DMS53 (cell line): ENCODE measurements at regions not wholly inside any gene's neighbourhood (a gene's known extent, or its start where the extent isn't known, plus 50 kb on each side); places are given as distances from the start of the nearest gene placed in this dataset.
"Not testable (repeated sequence)": the region's sequence is repeated elsewhere in the genome, so short reads cannot be mapped to it uniquely, and the experiment has no call there.

Source experiments
- DNase-seq: peaks from one replicate; lab custom pipeline; 2025; lab: John Stamatoyannopoulos, UW

DNA sequence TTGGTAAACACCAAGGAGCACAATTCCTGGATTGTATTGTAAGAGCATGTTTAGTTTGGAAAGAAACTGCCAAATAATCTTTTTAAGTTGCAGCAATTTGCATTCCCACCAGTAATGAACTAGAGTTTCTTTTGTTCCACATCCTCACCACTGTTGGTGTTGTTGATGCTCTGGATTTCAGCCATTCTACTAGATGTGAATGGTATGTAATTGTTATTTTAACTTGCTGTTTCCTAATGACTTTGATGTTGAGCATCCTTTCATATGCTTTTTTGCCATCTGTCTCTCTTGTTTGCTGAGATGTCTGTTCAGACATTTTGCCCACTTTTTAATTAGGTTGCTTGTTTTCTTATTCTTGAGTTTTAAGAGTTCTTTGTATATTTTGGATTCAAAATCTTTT, 1654.1 kb downstream of the GRIK2 start:
- no peak for DNase-seq

DNA sequence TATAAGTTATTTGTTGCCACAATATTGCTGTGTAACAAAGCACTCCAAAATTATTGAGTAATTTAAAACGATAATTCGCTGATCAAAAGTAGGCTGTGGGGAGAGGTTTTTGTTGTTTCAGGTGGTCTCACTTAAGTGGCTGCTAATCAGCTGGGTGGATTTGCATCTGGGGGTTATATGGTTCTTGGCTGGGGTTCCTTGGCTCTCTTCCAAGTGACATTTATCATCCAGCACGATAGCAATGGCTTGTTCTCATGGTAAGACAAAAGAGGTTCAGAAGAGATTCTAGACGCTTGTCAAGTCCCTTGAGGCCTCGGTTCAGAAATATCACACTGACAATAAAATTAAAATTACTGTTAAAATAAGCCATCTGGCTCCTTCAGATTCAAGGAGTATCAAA, 1648.8 kb downstream of the GRIK2 start:
- DNase-seq = no peak

DNA sequence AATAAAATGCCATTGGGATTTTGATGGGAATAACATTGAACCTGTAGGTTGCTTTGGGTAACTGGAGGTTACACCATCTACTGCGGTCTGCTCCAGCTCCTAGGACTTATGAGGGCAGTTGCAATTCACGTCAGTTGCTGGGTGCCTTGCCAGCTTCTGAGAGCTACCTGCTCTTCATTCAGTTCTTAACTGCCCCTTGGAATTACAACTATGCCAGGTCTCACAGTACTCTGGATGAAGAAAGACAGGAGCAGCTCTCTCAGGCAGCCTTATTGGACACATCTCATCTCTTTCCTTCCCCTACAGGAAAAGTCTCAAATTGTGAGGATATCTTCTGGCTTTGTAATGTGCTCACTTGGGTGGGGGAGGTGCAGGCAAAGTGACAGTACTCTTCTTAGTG, 1643.3 kb downstream of the GRIK2 start:
- DNase-seq = no peak

DNA sequence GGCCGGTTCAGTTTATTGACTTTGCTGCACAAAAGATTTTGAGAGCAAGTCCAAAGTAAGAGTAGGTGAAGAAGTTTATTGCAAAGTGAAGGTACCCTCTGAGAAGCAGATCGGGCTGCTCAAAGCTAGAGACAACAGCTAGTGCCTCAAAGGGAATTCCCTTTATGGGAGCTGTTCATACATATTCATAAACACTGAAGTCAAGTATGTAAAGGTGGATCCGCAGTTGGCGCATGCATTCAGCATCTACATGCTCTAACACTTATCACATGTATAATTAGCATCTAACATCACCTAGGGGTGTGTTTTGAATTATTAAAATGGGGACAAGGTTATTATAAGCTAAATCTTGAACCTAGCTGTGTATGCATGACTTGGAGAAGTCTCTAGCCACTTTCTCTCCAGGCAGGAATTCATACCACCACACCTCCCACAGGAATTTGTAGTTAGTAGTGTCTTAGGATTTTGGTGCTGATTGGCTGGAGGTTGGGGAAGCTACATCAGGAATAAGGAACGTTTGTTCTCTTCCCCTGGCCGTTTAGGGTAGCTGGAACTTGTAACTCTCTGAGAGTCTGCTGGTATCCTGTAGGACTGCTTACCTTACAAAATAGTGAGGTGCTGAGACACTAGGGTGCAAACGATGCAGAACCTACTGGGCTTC, 1633.9 kb downstream of the GRIK2 start:
- DNase-seq = no peak

DNA sequence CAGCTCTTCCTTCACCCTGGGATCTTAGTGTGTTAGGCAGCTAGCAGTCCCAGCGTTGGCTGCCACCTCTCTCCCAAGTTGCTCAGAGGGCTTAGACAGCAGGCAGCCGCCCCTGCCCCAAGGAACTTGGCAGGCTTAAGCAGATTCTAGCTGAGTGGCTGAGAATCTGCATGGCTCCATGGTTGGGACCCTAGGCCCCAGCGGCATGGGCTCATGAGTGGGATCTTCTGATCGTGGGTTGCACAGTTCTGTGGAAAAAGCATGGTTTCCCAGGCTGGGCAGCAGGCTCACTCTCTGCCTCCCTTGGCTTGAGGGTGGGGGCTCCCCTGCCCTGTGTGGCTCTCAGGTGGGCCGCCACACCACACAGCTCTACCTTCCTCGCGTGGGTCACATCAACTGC, 1624.9 kb downstream of the GRIK2 start:
- DNase-seq = no peak

DNA sequence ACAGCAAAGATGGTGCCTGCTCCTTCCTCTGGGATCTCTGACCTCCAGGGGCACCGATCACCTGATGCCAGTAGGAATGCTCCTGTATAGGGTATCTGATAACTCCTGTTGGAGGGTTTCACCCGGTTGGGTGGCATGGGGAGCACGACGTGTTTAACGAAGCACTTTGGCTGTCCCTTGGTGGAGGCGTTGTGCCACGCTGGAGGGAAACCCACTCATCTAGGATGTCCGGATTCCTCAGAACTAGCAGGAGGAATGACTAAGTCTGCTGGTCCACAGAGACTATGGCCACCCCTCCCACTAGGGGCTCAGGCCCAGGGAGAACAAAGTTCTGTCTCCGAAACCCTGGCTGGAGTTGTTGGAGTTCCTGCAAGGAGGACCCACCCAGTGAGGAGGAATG, 1624.4 kb downstream of the GRIK2 start:
- DNase-seq = no peak

DNA sequence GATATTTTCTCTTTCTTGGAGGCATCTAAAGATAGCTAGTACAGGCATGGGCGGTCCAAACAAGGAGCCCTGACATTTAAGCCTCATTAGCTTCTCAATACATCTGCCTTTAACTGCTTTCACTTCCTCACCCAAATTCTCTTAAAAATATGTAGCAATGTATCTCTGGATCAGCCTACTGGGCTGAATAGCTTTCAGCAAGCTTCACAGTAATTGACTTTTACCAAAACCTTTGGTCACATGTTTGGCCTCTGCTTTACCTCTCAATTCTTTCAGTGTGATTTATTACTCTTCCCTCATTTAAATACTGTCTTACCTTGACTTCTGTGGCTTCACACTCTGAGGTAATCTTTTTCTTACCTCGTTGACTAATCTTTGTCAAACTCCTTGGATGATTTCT, 1618.1 kb downstream of the GRIK2 start:
- no peak for DNase-seq

DNA sequence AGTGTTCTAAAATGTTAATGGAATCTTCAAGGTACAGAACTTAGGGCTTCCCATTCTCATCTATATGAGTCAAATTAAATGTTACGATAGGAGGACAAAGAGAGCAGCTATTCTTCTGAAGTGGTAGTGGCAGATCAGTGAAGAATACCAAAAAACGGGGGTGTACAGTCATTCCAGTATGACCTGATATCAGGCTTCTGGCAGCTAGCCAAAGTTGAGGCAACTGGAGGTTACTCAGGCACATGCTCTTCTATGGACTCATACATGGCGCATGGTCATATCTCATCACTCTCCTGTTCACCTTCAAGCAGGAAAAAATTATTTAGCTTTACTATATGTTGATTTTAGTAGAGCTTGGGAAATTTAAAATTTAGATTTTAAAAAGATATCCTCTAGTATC, 1608.8 kb downstream of the GRIK2 start:
- peak; percentile 2 for DNase-seq

DNA sequence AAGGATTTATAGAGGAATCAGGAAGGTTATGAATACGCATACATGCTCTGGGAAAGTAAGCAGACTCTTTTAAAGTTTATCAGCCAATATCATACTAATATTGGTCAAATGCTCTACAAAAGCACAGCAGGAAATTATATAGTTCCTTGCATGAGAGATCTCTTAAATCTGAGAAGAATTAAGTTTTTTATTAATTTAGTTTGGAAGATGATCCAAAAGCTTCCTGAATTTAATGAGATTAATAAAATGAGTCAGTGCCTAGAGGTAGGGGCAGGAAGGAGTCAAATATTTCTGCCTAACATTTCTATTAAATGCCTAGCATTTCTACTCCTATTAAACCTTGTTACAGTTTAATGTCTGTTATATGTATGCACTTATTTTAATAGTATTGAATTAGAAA, 1608.2 kb downstream of the GRIK2 start:
- no peak for DNase-seq

DNA sequence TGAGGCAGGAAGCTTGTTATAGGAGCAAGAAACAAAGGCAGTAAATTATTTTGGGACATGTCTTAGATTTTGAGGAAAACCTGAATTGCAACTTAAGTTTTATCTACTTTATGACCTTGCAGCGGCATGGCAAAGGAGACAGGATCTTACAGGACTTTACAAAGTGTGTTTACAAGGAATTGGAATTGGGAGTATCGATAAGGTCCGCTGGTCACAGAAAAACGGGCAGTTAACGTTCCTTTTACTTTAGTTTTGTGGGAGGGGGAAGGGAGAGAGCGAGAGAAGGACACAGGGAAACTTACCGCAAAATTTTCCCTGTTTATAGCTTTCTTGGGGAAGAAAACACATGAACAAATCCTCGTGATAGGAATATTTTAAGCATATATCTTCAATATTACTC, 1607.2 kb downstream of the GRIK2 start:
- no peak for DNase-seq

DNA sequence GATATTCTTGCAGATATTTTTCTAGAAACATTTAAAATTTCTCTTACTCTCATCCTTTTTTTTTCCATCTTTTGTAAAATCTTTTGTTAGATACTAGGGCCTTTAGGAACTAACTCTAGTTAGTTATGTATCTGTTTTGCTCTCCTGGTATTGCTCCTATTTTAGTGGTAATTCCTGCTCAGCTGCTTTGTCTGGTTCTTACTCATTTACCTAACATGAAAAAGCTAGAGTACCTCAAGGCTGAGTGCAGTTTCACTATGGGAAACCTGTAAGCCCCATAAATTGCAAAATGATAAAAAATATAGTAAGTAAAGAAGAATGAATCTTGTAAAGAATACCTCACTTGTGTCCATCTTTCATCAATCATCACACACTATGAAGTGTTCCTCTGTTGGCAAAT, 1602.0 kb downstream of the GRIK2 start:
- DNase-seq = no peak

DNA sequence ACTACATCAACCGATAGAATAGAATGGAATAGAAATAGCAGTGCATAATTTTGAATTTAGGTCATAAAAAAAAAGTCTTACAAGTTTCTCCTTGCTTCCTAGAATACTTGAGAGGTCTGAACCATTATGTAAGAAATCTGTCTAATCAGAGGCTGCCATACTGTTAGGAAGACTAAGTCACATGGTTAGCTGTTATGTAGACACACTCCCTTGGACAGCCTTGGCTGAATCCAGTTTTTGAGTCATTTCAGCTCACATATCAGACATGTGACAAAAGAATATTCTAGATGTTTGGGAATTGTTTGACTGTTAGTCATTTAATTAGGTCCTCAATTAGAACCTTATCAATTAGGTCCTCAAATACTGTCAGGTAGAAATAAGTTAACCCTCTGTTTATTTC, 1601.4 kb downstream of the GRIK2 start:
- no peak for DNase-seq

DNA sequence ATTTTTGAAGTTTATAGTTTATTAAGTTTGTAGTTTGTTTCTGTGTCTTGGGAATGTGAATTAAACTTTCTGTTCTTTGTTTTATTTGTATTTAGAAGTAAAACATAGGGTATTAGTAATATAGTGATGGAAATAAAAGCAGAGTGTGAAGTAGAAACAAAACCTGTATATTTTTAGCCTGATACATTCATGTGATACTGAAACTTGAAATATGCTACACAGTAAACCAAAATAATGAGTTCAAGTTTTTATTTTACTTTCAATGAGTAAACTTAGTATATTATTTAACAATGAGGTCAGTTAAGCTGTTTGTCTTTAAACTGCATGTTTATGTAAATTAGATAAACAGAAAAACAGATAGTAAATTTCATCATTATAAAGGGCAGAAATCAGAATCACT, 1592.6 kb downstream of the GRIK2 start:
- DNase-seq = no peak

DNA sequence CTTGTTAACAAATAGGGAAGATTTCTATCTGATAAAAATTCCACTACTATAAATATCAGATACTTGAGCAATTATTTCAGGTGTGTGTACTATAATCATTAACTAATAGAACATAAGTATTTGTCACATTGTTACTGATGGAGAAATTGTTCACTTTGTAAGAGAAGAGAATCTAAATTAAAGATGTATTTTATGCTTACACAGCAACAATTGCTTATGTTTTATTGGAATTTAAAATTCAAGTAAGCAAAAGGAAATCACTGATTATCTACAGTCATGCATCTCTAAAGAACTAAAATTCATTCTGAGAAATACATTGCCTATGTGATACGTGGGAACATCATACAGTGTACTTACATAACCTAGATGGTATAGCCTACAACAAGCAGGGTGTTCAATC, 1590.8 kb downstream of the GRIK2 start:
- no peak for DNase-seq

DNA sequence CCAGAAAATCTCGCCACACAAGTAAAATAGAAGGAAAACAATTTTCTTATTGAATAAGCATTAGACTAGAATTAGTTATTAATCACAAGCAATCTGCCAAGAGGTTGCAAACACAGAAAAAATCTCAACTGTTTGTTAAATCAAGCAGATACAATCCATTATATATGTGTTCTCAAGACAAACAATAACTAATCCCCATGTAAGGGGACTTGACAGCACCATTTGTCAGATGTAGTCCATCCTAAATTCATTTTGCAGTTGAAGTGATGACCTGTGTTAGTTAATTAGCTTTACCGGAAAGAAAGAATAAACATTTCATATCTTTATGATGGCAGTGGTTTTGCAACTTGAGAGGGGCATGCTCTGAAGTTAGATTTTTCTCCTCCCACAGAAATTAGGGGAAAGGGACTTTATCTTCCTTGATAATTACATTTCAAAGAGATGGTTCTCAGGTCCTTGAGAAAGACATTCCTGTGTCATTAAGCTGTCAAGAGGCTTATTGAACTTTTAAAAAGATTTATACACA, 1588.0 kb downstream of the GRIK2 start:
- DNase-seq = no peak

DNA sequence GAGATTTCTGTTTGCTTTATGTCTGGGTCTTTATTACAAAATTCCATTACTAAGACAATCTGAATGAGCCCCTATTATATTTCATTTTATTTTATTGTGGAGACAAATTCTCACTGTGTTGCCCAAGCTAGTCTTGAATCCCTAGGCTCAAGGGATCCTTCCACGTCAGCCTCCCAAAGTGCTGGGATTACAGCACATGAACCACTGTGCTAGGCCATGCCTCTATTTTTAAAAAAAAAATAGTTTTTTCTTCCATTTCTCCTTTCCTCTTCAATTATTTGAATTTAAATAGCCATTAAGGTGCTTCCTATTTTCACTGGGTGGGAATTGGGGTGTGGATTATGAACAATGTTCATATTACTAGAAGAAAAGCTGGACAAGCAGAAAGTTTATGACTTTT, 1587.4 kb downstream of the GRIK2 start:
- DNase-seq = no peak

DNA sequence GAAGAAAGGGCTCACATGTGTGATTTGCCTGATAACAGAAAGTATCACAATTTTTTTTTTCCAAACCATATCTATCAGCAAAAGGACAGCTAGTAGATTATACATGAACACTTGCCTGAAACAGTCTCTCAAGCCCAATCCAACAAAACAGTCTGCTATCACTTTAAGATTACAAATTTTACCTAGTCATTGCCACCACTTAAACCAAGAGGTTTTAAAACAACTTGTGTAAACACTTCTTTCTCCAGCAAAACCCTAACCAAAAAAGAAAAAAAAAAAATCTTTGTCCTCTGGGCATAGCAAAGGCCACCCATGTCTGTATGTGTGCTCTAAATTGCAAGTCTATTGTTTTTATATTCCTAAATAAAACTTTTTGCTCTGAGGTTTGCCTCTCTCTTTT, 1568.4 kb downstream of the GRIK2 start:
- DNase-seq = peak; percentile 16

DNA sequence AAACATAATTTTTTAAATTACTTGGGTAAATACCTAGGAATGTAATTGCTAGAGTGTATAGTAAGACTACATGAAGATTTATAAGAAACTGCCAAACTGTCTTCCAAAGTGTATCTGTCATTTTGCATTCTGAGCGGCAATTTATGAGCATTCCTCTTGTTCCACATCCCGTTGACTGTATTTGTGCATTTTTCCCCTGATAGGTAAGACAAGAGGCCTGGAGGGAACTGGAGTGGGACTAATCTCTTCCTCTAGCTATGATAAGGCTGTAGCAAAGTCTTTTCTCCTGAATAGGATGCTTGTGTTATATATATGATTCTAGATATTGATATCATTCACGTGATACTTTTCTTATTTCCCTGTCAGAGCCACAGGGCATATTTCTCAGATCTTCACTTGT, 1557.5 kb downstream of the GRIK2 start:
- no peak for DNase-seq

DNA sequence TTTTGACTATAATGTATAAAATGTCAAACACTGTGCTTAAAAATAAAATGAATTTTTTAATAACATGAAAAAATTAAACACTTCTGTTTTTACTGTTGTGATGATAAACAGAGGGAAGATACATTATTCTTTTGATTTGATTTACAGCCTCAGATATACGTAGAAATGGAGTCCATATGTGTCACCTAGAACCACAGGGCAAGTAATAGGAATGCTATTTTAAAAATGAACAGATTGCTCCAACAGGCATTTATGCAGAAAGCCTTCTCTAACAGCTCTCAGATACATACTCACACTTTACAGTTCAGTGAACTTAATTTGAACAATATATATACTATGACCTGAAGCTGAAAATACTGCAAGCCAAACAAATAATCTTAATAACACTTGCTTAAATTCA, 1551.0 kb downstream of the GRIK2 start:
- DNase-seq = no peak

DNA sequence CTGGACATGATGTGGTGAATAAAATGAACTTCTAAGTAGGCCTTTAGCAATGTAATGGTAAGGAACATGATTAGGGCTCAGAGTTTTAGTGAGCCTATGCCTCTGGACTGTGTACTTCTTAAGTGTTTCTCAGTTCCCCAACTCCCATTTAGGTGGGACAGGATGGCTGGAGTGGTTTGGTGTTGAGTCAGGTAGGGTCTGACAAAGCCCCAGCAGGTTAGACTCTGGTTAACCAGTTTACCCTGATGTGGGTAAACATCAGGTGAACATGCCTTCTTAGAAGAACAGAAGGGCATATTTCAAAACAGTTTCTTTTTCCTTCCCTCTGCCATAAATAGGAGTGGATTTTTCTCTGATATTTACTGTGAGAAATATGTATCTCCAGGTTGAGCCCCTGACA, 1548.7 kb downstream of the GRIK2 start:
- DNase-seq = no peak

DNA sequence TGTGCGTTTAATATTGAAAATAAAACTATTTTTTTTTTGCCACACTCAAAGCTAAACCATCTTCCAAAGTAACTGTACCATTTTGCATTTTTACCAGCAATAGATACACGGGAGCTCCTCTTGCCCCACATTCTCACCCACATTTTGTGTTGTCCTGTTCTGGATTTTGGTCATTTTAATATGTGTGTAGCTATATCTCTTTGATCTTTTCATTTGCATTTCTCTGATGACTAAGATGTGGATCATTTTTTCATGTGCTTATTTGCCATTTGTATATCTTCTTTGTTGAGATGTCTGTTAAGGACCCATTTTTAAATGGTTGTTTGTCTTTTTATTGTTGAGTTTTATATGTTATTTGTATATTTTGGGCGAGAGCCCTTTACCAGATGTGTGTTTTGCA, 1543.5 kb downstream of the GRIK2 start:
- no peak for DNase-seq

DNA sequence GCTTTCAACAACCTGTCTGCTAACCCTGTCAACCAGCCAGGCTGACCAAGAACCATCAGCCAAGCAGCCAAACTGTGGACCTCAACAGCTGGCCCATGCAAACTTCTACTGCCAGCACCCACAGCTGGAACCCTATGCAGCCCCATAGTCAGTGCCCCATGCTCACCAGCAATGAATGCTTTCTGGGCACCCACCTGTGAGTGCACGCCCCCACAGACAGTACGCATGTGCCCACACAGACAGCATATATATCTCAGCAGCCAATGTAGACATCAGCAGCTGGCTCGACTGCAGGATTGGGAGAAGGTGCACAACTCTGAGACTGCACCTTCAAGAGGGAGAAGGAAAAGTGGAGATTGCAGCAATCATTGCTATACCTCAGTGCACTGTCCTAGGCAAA, 1534.6 kb downstream of the GRIK2 start:
- DNase-seq = no peak

DNA sequence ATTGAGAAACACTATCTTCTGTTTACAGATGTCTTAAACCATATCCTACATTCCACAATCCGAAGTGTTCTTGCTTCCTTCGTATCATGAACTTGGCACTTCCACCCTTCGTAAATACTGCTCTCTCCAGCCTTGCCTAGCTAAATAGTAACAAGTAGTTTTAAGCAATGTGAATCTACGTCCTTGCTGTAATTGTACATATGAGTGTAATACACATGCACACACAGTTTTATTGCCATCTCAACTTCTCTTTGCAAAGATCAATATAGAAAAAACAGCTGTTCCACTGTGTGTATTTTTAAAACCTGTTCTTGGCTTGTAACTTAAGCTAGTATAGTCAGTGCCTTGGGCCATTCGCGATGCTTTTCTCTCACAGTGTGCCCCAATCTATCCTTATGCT, 1524.7 kb downstream of the GRIK2 start:
- no peak for DNase-seq

DNA sequence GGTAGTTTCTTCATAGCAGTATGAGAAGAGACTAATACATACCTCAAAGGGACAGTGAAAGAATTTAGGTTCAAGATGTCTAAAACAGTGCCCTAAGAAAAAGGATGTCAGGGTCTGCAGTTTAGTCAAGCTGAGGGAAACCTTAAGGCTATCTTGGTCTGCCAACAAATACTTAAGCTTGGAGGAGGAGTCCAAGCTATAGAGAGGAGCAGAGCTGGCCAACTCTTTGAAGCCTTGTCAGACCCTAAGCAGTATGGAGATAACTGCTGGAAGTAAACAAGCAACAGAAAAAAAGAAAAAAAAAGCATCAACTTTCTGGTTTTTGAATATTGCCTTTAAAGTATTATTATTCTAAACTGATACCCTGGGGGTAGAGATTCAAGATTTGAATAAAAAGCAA, 1518.1 kb downstream of the GRIK2 start:
- no peak for DNase-seq

DNA sequence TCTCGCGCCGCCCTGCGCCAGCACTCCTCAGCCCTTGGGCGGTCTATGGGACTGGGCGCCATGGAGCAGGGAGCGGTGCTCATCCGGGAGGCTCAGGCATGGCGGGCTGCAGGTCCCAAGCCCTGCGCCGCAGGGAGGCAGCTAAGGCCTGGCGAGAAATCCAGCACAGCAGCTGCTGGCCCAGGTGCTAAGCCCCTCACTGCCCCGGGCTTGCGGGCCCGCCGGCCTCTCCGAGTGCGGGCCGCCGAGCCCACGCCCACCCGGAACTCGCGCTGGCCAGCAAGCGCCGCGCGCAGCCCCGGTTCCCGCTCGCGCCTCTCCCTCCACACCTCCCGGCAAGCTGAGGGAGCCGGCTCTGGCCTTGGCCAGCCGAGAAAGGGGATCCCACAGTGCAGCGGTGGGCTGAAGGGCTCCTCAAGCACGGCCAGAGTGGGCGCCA, 1517.2 kb downstream of the GRIK2 start:
- not testable (repeated sequence) for DNase-seq
